ENCODE measurements at regions not wholly inside any gene's neighbourhood (a gene's known extent, or its start where the extent isn't known, plus 50 kb on each side); places are given as distances from the start of the nearest gene placed in this dataset.
"Not testable (repeated sequence)": the region's sequence is repeated elsewhere in the genome, so short reads cannot be mapped to it uniquely, and the experiment has no call there.

- DNase-seq = no peak
Observed at GRCh38 chr1:198935306-198935921, 296.6 kb downstream of the PTPRC start.

DNA sequence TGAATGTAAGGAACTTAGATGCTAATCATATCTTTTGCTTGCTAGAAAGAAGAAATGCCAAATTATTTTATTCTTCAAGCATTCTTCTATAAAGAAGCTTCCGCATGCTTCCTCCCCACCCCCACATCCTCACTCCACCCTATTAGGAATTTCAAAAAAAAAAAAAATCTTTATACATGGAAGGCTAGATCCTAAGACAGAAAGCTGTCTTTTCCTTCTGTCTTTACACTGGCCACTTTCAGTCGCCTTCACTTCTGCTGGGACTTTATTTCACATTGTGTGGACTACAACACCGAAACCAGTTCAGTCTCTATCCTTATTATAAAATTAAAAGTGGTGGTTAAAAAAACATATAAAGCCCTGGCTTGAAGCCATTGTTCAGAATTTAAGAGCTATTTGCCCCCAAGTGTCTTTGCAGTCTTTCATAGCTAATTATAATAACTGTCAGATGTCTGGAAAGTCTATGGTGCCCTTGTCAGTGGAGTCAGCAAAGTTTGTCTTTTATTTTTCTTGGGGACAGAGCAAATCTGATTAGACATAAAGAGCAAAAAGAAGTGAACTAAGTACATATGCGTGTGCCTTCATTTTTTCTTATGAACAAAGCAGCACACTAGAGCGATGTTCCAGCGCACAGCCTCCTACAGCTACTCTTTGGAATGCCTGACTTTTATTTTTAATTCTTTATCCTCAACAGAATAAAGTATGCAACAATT, 297.7 kb downstream of the PTPRC start:
- no peak for DNase-seq

DNA sequence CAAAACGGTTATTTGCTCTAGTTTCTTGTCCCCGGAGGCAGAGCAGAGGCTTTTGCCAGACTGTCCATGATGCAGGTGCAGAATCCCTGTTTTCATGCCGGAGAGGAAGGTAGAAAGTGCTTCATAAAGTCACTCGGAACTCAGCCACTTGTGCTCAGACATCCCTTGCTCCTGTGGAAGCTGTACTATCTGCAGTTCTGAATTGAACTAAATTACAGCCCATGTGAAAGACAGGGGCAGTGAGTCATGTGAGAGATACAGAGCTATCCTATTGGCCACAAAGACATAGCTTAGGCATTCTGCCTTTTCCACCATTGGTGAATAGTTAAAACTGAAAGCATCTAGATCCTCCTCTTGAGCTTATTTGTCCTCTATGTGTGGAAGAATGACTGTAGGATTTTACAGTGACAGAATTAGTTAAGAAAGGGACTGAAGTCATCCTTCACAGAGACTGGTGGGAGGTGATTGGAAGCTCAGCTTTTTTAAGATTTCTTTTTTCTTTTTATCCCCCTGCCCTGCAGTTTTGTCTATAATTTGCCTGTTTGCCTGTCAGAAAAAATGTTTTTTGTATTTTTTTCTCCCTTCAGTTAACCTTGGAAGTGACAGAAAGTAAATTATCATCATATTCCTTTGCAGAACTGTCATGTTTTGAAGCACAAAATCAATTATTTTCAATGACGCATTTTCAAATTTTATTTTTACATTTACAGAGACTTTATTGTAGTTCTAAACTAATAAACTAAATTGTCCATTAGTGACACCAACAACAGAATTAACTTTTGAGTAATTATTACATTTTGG, 298.6 kb downstream of the PTPRC start:
- DNase-seq = peak; percentile 14

DNA sequence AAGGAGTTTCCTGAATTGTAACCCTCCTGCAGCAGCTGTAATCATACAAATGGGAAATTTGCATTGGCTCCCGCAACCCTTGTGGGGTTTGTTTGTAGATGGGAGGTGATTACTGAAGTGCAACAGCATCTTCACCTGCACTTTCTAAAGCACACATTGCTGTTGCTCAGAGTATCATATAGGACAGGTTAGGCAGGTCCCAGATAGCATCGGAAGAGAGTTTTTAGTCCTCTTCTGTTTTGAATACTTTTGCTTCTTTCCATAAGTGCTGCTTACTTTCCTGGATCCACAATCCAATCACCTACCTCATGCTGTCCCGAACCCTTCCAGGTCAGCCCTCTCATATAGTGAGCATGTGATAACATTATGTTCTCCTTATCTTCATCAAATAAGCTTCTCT, 300.4 kb downstream of the PTPRC start:
- DNase-seq = no peak

- no peak for DNase-seq
Observed at GRCh38 chr1:198939956-198940355, 301.1 kb downstream of the PTPRC start.

DNA sequence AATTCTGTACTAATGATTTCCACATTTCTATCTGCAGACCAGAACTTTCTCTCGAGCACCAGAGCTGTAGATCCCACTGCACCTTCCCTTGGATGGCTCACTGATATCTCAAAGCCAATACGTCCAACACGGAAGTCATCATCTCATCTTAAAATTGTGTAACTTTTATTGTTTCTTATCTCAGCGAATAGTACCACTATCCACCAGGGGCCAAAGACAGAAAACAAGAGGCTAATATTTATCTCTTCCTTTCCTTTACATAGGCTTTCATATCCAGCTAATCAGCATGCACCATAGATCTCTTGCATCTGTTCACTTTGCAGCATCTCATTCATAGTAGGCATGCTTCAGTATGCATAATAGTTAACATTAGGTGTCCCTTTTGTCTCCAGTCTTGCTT, 303.6 kb downstream of the PTPRC start:
- DNase-seq = no peak

DNA sequence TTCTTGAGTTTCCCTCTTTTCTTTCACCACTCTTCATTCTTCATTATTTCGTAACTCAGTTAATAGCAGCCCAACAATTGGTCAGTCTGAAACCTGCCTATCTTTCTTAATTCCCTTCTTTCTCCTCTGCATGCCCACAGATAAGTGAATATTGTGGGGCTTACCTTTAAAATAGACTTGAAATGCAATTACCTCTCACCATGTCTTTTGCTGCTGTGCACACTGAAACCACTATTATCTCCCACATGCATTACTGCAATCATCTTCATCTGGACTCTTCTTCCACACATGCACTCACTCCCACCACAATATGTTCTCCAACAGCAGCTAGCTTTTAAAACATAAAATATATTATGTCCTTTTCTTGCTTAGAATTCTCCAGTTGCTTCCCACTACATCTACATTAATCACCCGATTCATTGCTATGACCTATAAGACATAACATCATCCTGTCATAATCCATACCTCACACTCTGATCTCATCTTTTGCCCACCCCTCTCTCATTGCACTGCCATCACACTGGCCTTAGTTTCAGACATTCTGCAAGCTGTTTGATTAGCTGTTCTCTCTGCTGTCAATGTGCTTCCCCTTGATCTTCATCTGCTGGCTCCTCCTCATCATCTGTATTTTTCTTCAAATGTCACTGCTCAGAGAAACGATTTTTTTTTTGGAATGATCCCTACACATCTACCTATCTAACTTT, 304.8 kb downstream of the PTPRC start:
- DNase-seq = no peak

GRCh38 chr1:198947456-198947855, 308.6 kb downstream of the PTPRC start:
- DNase-seq = no peak

DNA sequence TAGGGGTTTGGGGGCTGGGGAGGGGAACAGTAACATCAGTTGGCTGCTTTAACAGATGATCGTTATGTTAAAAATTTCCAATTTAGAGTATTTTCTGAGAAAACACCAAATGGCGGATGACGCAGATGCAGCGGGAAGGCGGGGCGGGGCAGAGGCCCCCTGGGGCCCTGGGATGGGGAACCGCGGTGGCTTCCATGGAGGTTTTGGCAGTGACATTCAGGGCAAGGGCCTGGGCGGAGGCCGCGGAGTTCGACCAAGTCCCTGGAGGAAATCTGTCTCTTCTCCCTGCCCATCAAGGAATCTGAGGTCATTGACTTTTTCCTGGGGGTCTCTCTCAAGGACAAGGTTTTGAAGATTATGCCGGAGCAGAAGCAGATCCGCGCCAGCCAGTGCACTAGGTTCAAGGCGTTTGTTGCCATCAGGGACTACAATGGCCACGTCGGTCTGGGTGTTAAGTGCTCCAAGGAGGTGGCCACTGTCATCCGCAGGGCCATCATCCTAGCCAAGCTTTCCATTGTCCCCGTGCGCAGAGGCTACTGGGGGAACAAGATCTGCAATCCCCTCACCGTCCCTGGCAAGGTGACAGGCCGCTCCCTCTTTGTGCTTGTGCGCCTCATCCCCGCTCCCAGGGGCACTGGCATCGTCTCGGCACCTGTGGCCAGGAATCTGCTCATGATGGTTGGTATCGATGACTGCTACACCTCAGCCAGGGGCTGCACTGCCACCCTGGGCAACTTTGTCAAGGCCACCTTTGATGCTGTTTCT, 310.2 kb downstream of the PTPRC start:
- no peak for DNase-seq

DNA sequence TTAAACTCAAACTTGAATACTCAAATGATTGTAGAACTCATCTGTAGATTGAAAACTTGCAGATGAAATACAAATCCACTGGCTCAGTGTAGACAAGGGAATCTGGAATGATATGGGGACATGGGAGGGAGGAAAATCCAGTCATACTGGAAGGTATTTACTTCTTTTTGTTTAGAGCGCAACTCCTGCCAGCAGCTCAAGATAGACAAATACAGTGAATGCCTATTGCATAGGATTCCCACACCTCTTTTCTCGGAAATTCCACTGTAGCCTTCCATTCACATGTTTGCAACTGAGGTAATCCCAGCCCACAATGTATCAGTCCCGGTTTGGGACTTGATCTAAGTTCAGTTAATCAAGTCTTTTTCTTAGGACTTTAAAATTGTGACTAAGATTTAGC, 311.2 kb downstream of the PTPRC start:
- no peak for DNase-seq

- no peak for DNase-seq
Observed at GRCh38 chr1:198955085-198955484, 316.2 kb downstream of the PTPRC start.

DNA sequence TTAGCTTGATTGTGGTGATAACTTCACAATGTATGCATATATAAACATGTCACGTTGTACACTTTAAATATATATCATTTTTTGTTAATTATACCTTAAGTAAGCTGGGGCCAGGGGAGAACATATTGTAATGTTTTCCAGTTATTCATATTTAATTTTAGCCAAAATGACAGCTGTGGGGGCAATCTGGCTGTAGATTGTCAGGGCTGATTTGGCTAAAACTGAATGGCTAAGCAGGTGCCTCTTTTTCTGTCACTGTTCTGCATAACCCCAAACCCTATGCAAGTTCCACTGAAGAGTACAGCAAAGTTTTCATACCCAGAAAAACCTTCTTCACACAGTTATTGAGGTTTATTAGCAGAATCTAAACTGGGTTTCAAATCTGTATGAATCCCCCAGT, 318.2 kb downstream of the PTPRC start:
- DNase-seq = no peak

DNA sequence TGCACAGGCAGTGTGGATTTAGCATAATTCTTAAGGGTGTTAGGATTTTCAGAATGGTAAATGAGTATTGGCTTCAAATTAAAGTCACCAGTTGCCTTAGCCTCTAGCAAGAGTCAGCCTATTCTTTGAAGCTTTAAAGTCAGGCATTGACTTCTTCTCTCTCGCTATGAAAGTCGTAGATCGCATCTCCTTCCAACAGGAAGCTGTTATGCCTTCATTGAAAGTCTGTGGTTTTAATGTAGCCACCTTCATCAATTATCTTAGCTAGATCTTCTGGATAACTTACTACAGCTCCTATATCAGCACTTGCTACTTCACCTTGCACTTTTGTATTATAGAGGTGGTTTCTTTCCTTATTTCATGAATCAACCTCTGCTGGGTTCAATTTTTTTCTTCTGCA, 320.2 kb downstream of the PTPRC start:
- no peak for DNase-seq

DNA sequence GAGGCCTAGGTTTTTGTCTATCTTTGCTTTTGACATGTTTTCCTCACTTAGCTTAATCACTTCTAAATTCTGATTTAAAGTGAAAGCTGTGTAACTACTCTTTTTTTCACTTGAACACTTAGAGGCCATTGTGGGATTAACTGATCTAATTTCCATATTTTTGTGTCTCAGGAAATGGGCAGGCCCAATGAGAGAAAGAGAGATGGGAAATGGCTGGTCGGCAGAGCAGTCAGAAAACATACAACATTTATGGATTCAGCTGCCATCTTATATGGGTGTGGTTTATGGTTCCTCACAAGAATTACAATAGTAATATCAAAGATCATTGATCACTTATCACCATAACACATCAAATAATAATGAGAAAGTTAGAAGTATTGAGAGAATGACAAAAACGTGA, 320.8 kb downstream of the PTPRC start:
- DNase-seq = no peak

- DNase-seq = not testable (repeated sequence)
Observed at GRCh38 chr1:198963796-198964195, 325.0 kb downstream of the PTPRC start.

GRCh38 chr1:198966519-198966918, 327.7 kb downstream of the PTPRC start:
- DNase-seq = no peak

- no peak for DNase-seq
Observed at GRCh38 chr1:198967566-198967965, 328.7 kb downstream of the PTPRC start.

- DNase-seq = no peak
Observed at GRCh38 chr1:198968866-198969265, 330.0 kb downstream of the PTPRC start.

- DNase-seq = no peak
Observed at GRCh38 chr1:198969981-198970380, 331.1 kb downstream of the PTPRC start.

GRCh38 chr1:198970916-198971315, 332.1 kb downstream of the PTPRC start:
- no peak for DNase-seq

DNA sequence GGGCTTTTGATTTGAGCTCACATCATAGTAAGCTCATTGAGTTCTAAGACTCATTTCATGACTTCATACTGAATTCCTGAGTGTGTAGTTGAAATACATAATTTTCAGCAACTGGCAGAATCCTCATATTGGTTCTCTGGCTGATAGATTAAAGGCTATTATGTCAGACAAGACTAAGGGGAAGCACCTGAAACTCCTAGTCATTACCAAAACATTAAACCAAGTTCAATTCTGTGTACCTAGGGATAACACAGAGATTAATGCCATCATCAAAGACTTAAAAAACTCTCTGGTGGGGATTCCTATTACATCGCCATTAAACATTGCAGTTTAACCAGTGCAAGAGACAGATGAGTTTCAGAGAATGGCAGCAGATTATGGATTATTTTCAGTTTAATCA, 339.1 kb downstream of the PTPRC start:
- DNase-seq = no peak

GRCh38 chr1:198978523-198978922, 339.7 kb downstream of the PTPRC start:
- no peak for DNase-seq

GRCh38 chr1:198986036-198986435, 347.2 kb downstream of the PTPRC start:
- no peak for DNase-seq
